K562 (cell line): ENCODE measurements at regions not wholly inside any gene's neighbourhood (a gene's known extent, or its start where the extent isn't known, plus 50 kb on each side); places are given as distances from the start of the nearest gene placed in this dataset.

ENCODE experiments used
- ATAC-seq: fragments of 200-7000 bp; cut with Tn5 transposase; 3 replicates; pipeline ENCODE4 v1.9.1; 2020; ENCODE audit warnings: moderate library complexity
- BruUV-seq: library from RNA; stranded (reverse); fragments of 400-500 nt; replicated peaks from 2 replicates; lab custom pipeline; 2021; lab: Mats Ljungman, UMichigan
- CTCF ChIA-PET: fragments of 300-600 bp; formaldehyde crosslinking; extraction: SDS; loops from one replicate; lab custom pipeline; 2021; ENCODE audit warnings: low intra/inter-chr PET ratio; lab: Yijun Ruan, JAX
- POLR2A ChIA-PET: fragments of 300-600, 350-650 bp; sonication (Branson Sonifier 250); formaldehyde crosslinking; extraction: SDS; loops from one replicate; lab custom pipeline; 2021; ENCODE audit warnings: antibody characterized with exemption, inconsistent platforms; lab: Yijun Ruan, JAX
- DNase-seq, 4 experiments: peaks; one replicate each; pipeline versions ENCODE4 v3.0.0 to v3.0.0-alpha.2; 2011 to 2018; ENCODE audit warnings: low spot score in 3 of 4, mixed read lengths in 3 of 4; ENCODE audit errors: extremely low read depth in 1 of 4
- FAIRE-seq: peaks from 2 replicates; lab custom pipeline; 2011; peaks lifted over from hg19 to GRCh38; lab: Jason Lieb, UNC
- H2AFZ ChIP-seq: 2 replicates; pipeline ENCODE4 v1.6.0; 2011; ENCODE audit warnings: low read depth, low read length, control low read depth, inconsistent platforms
- H3K27ac ChIP-seq: fragments of 200-600 bp; 3 replicates; pipeline ENCODE4 v1.8.0; 2011; ENCODE audit warnings: low read depth, mild to moderate bottlenecking, control low read depth, inconsistent platforms, low read length, moderate library complexity, mixed read lengths; ENCODE audit errors: extremely low read depth
- H3K27me3 ChIP-seq, 2 experiments: fragments of 300-600 bp in 1 of 2; 2 replicates in 1 of 2; 3 replicates in 1 of 2; pipeline versions ENCODE4 v1.6.0 to v1.8.0; 2011; ENCODE audit warnings: inconsistent platforms in 2 of 2, low read length in 2 of 2, mild to moderate bottlenecking in 1 of 2, mixed read lengths in 1 of 2, moderate library complexity in 1 of 2; ENCODE audit not compliant: control insufficient read depth in 2 of 2, insufficient read depth in 2 of 2
- H3K36me3 ChIP-seq: fragments of 300-600 bp; 3 replicates; pipeline ENCODE4 v1.8.0; 2011; ENCODE audit warnings: mild to moderate bottlenecking, low read length, inconsistent platforms; ENCODE audit not compliant: control insufficient read depth, insufficient read depth
- H3K4me1 ChIP-seq, 2 experiments: fragments of 200-600 bp in 1 of 2; replicated peaks in 1 of 2; 2 replicates in 1 of 2; 3 replicates in 1 of 2; pipeline versions ENCODE4 v1.5.1 to v1.8.0; 2011; ENCODE audit warnings: inconsistent platforms in 2 of 2, low read length in 2 of 2, mild to moderate bottlenecking in 1 of 2, mixed read lengths in 1 of 2, moderate library complexity in 1 of 2; ENCODE audit not compliant: control insufficient read depth in 2 of 2, insufficient read depth in 2 of 2
- H3K4me2 ChIP-seq: 2 replicates; pipeline ENCODE4 v1.6.1; 2011; ENCODE audit warnings: low read length, control low read depth, inconsistent platforms, mixed read lengths; ENCODE audit not compliant: insufficient read depth
- H3K4me3 ChIP-seq: fragments of 200-600 bp; sonication (generic), shearing (Covaris generic); 2 replicates; pipeline ENCODE4 v1.5.1; 2016; ENCODE audit warnings: control low read depth, inconsistent platforms
- H3K79me2 ChIP-seq: fragments of 200-600 bp; 3 replicates; pipeline ENCODE4 v1.8.0; 2011; ENCODE audit warnings: low read length, inconsistent platforms; ENCODE audit not compliant: control insufficient read depth, insufficient read depth
- H3K9ac ChIP-seq, 2 experiments: 2 replicates each; pipeline versions ENCODE4 v1.6.0 to v1.6.1; 2011; ENCODE audit warnings: low read depth in 2 of 2, low read length in 2 of 2, control low read depth in 1 of 2, inconsistent platforms in 1 of 2, mild to moderate bottlenecking in 1 of 2, mixed read lengths in 1 of 2; ENCODE audit not compliant: insufficient read depth in 1 of 2
- H3K9me1 ChIP-seq: one replicate; pipeline ENCODE4 v1.6.0; 2011; ENCODE audit warnings: inconsistent platforms, mild to moderate bottlenecking, low read length, moderate library complexity; ENCODE audit not compliant: control insufficient read depth, insufficient read depth
- H3K9me3 ChIP-seq: replicated peaks from 2 replicates; pipeline ENCODE4 v1.5.1; 2011; ENCODE audit warnings: low read depth, low read length, inconsistent platforms; ENCODE audit not compliant: control insufficient read depth, insufficient read depth
- H4K20me1 ChIP-seq: replicated peaks from 2 replicates; pipeline ENCODE4 v1.6.1; 2011; ENCODE audit warnings: low read length, inconsistent platforms, mixed read lengths; ENCODE audit not compliant: control insufficient read depth, insufficient read depth
- DDX20 ChIP-seq: fragments of 450-650 bp; IDR thresholded peaks from 2 replicates; pipeline ENCODE4 v1.6.1; 2016; ENCODE audit warnings: missing genetic modification characterization, low read depth, mild to moderate bottlenecking, missing compliant biosample characterization, moderate library complexity
- FOXA3 ChIP-seq, 2 experiments: fragments of 450-650 bp in 1 of 2; sonication (generic) in 1 of 2; formaldehyde crosslinking; IDR thresholded peaks in 1 of 2; conservative IDR thresholded peaks in 1 of 2; 2 replicates each; pipeline versions ENCODE4 v1.4.0 to v1.8.0; 2020 to 2022; ENCODE audit warnings: mild to moderate bottlenecking in 2 of 2, missing genetic modification reagents in 1 of 2
- LCOR ChIP-seq: sonication (generic); formaldehyde crosslinking; IDR thresholded peaks from 2 replicates; pipeline ENCODE4 v1.8.0; 2022; ENCODE audit warnings: mild to moderate bottlenecking, missing genetic modification reagents
- NUFIP1 ChIP-seq: fragments of 450-650 bp; IDR thresholded peaks from 2 replicates; pipeline ENCODE4 v1.6.1; 2018; ENCODE audit not compliant: partially characterized antibody
- PATZ1 ChIP-seq: fragments of 250-450 bp; sonication (Bioruptor Pico); IDR thresholded peaks from 2 replicates; pipeline ENCODE4 v1.5.0; 2020; ENCODE audit warnings: mild to moderate bottlenecking, borderline replicate concordance
- YBX1 ChIP-seq: fragments of 450-650 bp; IDR thresholded peaks from 2 replicates; pipeline ENCODE4 v1.7.1; 2016; ENCODE audit warnings: mild to moderate bottlenecking
- ZNF324 ChIP-seq: fragments of 250-450 bp; sonication (Bioruptor Pico); IDR thresholded peaks from 2 replicates; pipeline ENCODE4 v1.4.0; 2020; ENCODE audit warnings: mild to moderate bottlenecking
- ZNF445 ChIP-seq: fragments of 250-450 bp; sonication (Bioruptor Pico); IDR thresholded peaks from 2 replicates; pipeline ENCODE4 v1.4.0; 2020; ENCODE audit warnings: low read depth, mild to moderate bottlenecking, moderate library complexity
- ZNF717 ChIP-seq: fragments of 250-450 bp; sonication (Bioruptor Pico); IDR thresholded peaks from 2 replicates; pipeline ENCODE4 v1.5.0; 2021
- in situ Hi-C: fragments of 300-500 bp; cut with MboI; formaldehyde crosslinking; loops from 4 replicates; pipeline ENCODE4 v1.15.0; 2018; ENCODE audit warnings: inconsistent platforms, mixed read lengths
- intact Hi-C: fragments of 100-400 bp; cut with micrococcal nuclease; formaldehyde crosslinking; loops from 2 replicates; pipeline ENCODE4 v1.14.2; 2022
- TF ChIP-seq, protein P1 (sequence below), 2 experiments: fragments of 450-650 bp; IDR thresholded peaks; 2 replicates each; pipeline ENCODE4 v1.6.1; 2018; ENCODE audit warnings: mild to moderate bottlenecking in 2 of 2, low read depth in 1 of 2; ENCODE audit not compliant: partially characterized antibody in 2 of 2
- TF ChIP-seq, protein P2 (sequence below), 2 experiments: fragments of 450-650 bp in 1 of 2; sonication (generic) in 1 of 2; formaldehyde crosslinking; conservative IDR thresholded peaks; 2 replicates each; pipeline versions ENCODE4 v1.4.0 to v1.8.1; 2020 to 2022; ENCODE audit warnings: mild to moderate bottlenecking in 1 of 2, missing genetic modification reagents in 1 of 2

GRCh38 chr14:39843881-39844280 is 411.6 kb upstream of the FBXO33 start (continued):
- no peak for TF ChIP-seq DDX20
- no peak for TF ChIP-seq PATZ1 (CRISPR knock-in tag)
- no peak for TF ChIP-seq NUFIP1
- TF ChIP-seq, protein P1, sequence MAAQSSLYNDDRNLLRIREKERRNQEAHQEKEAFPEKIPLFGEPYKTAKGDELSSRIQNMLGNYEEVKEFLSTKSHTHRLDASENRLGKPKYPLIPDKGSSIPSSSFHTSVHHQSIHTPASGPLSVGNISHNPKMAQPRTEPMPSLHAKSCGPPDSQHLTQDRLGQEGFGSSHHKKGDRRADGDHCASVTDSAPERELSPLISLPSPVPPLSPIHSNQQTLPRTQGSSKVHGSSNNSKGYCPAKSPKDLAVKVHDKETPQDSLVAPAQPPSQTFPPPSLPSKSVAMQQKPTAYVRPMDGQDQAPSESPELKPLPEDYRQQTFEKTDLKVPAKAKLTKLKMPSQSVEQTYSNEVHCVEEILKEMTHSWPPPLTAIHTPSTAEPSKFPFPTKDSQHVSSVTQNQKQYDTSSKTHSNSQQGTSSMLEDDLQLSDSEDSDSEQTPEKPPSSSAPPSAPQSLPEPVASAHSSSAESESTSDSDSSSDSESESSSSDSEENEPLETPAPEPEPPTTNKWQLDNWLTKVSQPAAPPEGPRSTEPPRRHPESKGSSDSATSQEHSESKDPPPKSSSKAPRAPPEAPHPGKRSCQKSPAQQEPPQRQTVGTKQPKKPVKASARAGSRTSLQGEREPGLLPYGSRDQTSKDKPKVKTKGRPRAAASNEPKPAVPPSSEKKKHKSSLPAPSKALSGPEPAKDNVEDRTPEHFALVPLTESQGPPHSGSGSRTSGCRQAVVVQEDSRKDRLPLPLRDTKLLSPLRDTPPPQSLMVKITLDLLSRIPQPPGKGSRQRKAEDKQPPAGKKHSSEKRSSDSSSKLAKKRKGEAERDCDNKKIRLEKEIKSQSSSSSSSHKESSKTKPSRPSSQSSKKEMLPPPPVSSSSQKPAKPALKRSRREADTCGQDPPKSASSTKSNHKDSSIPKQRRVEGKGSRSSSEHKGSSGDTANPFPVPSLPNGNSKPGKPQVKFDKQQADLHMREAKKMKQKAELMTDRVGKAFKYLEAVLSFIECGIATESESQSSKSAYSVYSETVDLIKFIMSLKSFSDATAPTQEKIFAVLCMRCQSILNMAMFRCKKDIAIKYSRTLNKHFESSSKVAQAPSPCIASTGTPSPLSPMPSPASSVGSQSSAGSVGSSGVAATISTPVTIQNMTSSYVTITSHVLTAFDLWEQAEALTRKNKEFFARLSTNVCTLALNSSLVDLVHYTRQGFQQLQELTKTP (IDR thresholded peaks at IDR 0.05; ENCODE audit: low read depth in 1 of 2, partially characterized antibody in 2 of 2) = no peak

DNA sequence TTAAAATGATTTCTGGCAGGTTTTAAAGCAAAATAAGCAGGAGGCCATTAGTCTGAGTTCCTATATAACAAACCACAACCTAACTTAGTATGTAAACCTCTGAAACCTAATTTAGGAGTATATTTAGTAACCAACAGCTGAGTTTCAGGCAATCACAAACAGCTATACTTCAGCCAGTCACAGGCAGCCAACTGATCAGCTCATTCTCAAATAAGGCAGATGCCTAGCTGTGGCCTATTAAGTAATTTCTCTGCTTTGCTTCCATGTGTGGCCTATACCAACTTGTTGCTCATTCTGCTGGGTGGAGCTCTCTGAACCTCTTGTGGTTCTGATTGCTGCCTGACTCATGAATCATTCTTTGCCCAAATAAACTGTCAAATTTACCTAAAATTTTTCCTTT is 408.9 kb upstream of the FBXO33 start:
- no peak for DNase-seq
- Histone ChIP-seq H3K79me2 (no peaks in the 10 kb centered on the region), H3K4me3 (no peak overlapping the region), H4K20me1 (no peaks in the 10 kb centered on the region), H3K36me3 (no peaks in the 10 kb centered on the region), H3K27me3 (no peaks in the 10 kb centered on the region), H3K4me1 (no peaks in the 10 kb centered on the region), H3K9me1 (no peaks in the 10 kb centered on the region), H2AFZ (no peak overlapping the region), H3K27ac (no peak overlapping the region), H3K4me2 (no peak overlapping the region), H3K9ac (no peak overlapping the region), H3K9me3 (no peaks in the 10 kb centered on the region)
- no TSS peak for BruUV-seq
- in situ Hi-C loops (no loop called here), intact Hi-C loops (no loop called here)
- CTCF ChIA-PET = no interaction called here
- POLR2A ChIA-PET = no interaction called here
- no peak for TF ChIP-seq ZNF324 (CRISPR knock-in tag)
- TF ChIP-seq FOXA3 (CRISPR knock-in tag; conservative IDR thresholded peaks at IDR 0.05 in 1 of 2, IDR thresholded peaks at IDR 0.05 in 1 of 2) = no peak
- TF ChIP-seq, protein P2, sequence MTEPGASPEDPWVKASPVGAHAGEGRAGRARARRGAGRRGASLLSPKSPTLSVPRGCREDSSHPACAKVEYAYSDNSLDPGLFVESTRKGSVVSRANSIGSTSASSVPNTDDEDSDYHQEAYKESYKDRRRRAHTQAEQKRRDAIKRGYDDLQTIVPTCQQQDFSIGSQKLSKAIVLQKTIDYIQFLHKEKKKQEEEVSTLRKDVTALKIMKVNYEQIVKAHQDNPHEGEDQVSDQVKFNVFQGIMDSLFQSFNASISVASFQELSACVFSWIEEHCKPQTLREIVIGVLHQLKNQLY (CRISPR knock-in tag; conservative IDR thresholded peaks at IDR 0.05) = no peak
- no peak for TF ChIP-seq ZNF445
- TF ChIP-seq YBX1 = no peak
- no peak for TF ChIP-seq ZNF717
- no peak for TF ChIP-seq LCOR (CRISPR knock-in tag)
- ATAC-seq = no peak
- FAIRE-seq = no peak
